ENCODE measurements at regions not wholly inside any gene's neighbourhood (a gene's known extent, or its start where the extent isn't known, plus 50 kb on each side); places are given as distances from the start of the nearest gene placed in this dataset.

GRCh38 chr2:105582952-105583660 is 161.6 kb upstream of the NCK2 start:
- TF ChIP-seq CTCF (conservative IDR thresholded peaks at IDR 0.05 in 1 of 2, IDR thresholded peaks at IDR 0.05 in 1 of 2; ENCODE audit: extremely low read depth in 1 of 2, insufficient read depth in 1 of 2, low read depth in 1 of 2, low read length in 2 of 2) (no peak), EZH2 (IDR thresholded peaks at IDR 0.05; ENCODE audit: borderline replicate concordance, low read length) (no peak)
